Spleen (tissue), 7 donors: ENCODE measurements at regions not wholly inside any gene's neighbourhood (a gene's known extent, or its start where the extent isn't known, plus 50 kb on each side); places are given as distances from the start of the nearest gene placed in this dataset.

Experiments used
- CTCF ChIP-seq, 11 experiments: fragments of 200-600 bp in 7 of 11; fragments of 450-650 bp in 4 of 11; sonication (generic) in 4 of 11; IDR thresholded peaks in 8 of 11; conservative IDR thresholded peaks in 3 of 11; 1 replicate in 7 of 11; 2 replicates in 4 of 11; pipeline versions ENCODE4 v1.4.0 to v1.8.0; 2016 to 2021; ENCODE audit warnings: antibody characterized with exemption in 11 of 11, inconsistent platforms in 4 of 11, mild to moderate bottlenecking in 1 of 11
- POLR2A ChIP-seq, 3 donors: fragments of 450-650 bp; IDR thresholded peaks; one replicate each; pipeline ENCODE4 v1.5.1; 2017; ENCODE audit warnings: antibody characterized with exemption in 3 of 3, mild to moderate bottlenecking in 1 of 3
- donor health status: DM: no; HTN: no; CAD: no; lungs with moderate emphysema.
- donor health status: DM: no; HTN: no; CAD: no.
- donor health status: DM: no; HTN: no; CAD: no.

DNA sequence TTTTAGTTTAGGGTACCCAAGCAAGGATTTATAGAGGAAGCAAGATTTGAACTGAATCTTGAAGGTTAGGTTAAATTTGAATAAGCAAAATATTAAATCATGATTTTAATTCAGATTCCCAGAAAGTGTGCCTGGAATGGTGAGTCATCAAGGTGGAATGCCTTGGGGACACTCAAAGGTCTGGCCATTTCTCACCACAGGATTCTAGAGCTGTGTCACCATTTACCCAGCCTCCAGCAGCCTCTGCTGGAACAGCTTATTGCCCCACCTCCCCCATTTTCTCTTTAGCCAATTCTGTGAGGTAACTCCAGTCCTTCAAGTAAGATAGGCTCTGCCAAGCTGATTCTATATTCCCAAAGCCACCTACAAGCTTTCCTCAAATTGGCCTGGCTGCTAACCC, 181.4 kb downstream of the SIM1 start:
- TF ChIP-seq CTCF (IDR thresholded peaks at IDR 0.05 in 8 of 11, conservative IDR thresholded peaks at IDR 0.05 in 3 of 11) (no peak), POLR2A (IDR thresholded peaks at IDR 0.05) (no peak)
